ENCODE measurements at regions not wholly inside any gene's neighbourhood (a gene's known extent, or its start where the extent isn't known, plus 50 kb on each side); places are given as distances from the start of the nearest gene placed in this dataset.
"Not testable (repeated sequence)": the region's sequence is repeated elsewhere in the genome, so short reads cannot be mapped to it uniquely, and the experiment has no call there.

- Histone ChIP-seq H3F3A (ENCODE audit: insufficient read depth, low read length, poor library complexity, severe bottlenecking) (no peaks in the 10 kb centered on the region), H4K20me1 (ENCODE audit: insufficient read depth) (no peaks in the 10 kb centered on the region), H3K27me3 (ENCODE audit: insufficient read depth, low read depth, low read length) (no peaks in the 10 kb centered on the region), H3K9me3 (ENCODE audit: low read length) (no peaks in the 10 kb centered on the region), H3K9me2 (ENCODE audit: insufficient read depth, low read length) (no peaks in the 10 kb centered on the region), H3K79me2 (replicated peaks; ENCODE audit: insufficient read depth, low read length) (no peaks in the 10 kb centered on the region), H3K36me3 (ENCODE audit: insufficient read depth, low read length) (no peaks in the 10 kb centered on the region), H3K4me3 (ENCODE audit: low read length) (no peak overlapping the region), H3K9ac (ENCODE audit: low read length) (no peak overlapping the region), H3K4me2 (ENCODE audit: low read length) (no peak overlapping the region), H2AFZ (ENCODE audit: low read depth, low read length) (no peak overlapping the region), H3K27ac (ENCODE audit: low read length) (no peak overlapping the region)
- TF ChIP-seq SMC3 (conservative IDR thresholded peaks at IDR 0.05; ENCODE audit: poor library complexity) (no peak), TAF1 (IDR thresholded peaks at IDR 0.05; ENCODE audit: low read depth) (no peak), EZH2 (IDR thresholded peaks at IDR 0.05; ENCODE audit: borderline replicate concordance, insufficient read depth, low read length, poor library complexity, severe bottlenecking) (no peak), EP300 (conservative IDR thresholded peaks at IDR 0.05; ENCODE audit: poor library complexity, severe bottlenecking) (no peak), MXI1 (conservative IDR thresholded peaks at IDR 0.05; ENCODE audit: poor library complexity, severe bottlenecking) (no peak), RAD21 (conservative IDR thresholded peaks at IDR 0.05) (no peak), CTCF (IDR thresholded peaks at IDR 0.05; ENCODE audit: poor library complexity, severe bottlenecking) (no peak), POLR2AphosphoS5 (IDR thresholded peaks at IDR 0.05) (no peak), REST (IDR thresholded peaks at IDR 0.05; ENCODE audit: borderline replicate concordance) (no peak)
Observed at GRCh38 chr3:144491333-144491732, 519.7 kb downstream of the DIPK2A start.

- H3K36me3 ChIP-seq (ENCODE audit: insufficient read depth, low read length); H3F3A ChIP-seq (ENCODE audit: insufficient read depth, low read length, poor library complexity, severe bottlenecking); H3K9me3 ChIP-seq (ENCODE audit: low read length); H3K9ac ChIP-seq (ENCODE audit: low read length); H3K79me2 ChIP-seq (replicated peaks; ENCODE audit: insufficient read depth, low read length); H3K4me3 ChIP-seq (ENCODE audit: low read length); H4K20me1 ChIP-seq (ENCODE audit: insufficient read depth); H3K4me2 ChIP-seq (ENCODE audit: low read length); H3K27me3 ChIP-seq (ENCODE audit: insufficient read depth, low read depth, low read length); H3K27ac ChIP-seq (ENCODE audit: low read length); H2AFZ ChIP-seq (ENCODE audit: low read depth, low read length); H3K9me2 ChIP-seq (ENCODE audit: insufficient read depth, low read length): not testable (repeated sequence)
Observed at GRCh38 chr3:144494651-144495050, 523.0 kb downstream of the DIPK2A start.
